K562 (cell line): ENCODE measurements at regions not wholly inside any gene's neighbourhood (a gene's known extent, or its start where the extent isn't known, plus 50 kb on each side); places are given as distances from the start of the nearest gene placed in this dataset.

Experiments used
- ATAC-seq: fragments of 200-7000 bp; cut with Tn5 transposase; 3 replicates; pipeline ENCODE4 v1.9.1; 2020; ENCODE audit warnings: moderate library complexity
- BruUV-seq: library from RNA; stranded (reverse); fragments of 400-500 nt; replicated peaks from 2 replicates; lab custom pipeline; 2021; lab: Mats Ljungman, UMichigan
- CTCF ChIA-PET: fragments of 300-600 bp; formaldehyde crosslinking; extraction: SDS; loops from one replicate; lab custom pipeline; 2021; ENCODE audit warnings: low intra/inter-chr PET ratio; lab: Yijun Ruan, JAX
- POLR2A ChIA-PET: fragments of 300-600, 350-650 bp; sonication (Branson Sonifier 250); formaldehyde crosslinking; extraction: SDS; loops from one replicate; lab custom pipeline; 2021; ENCODE audit warnings: antibody characterized with exemption, inconsistent platforms; lab: Yijun Ruan, JAX
- DNase-seq, 4 experiments: peaks; one replicate each; pipeline versions ENCODE4 v3.0.0 to v3.0.0-alpha.2; 2011 to 2018; ENCODE audit warnings: low spot score in 3 of 4, mixed read lengths in 3 of 4; ENCODE audit errors: extremely low read depth in 1 of 4
- FAIRE-seq: peaks from 2 replicates; lab custom pipeline; 2011; peaks lifted over from hg19 to GRCh38; lab: Jason Lieb, UNC
- H2AFZ ChIP-seq: 2 replicates; pipeline ENCODE4 v1.6.0; 2011; ENCODE audit warnings: low read depth, low read length, control low read depth, inconsistent platforms
- H3K27ac ChIP-seq: fragments of 200-600 bp; 3 replicates; pipeline ENCODE4 v1.8.0; 2011; ENCODE audit warnings: low read depth, mild to moderate bottlenecking, control low read depth, inconsistent platforms, low read length, moderate library complexity, mixed read lengths; ENCODE audit errors: extremely low read depth
- H3K27me3 ChIP-seq, 2 experiments: fragments of 300-600 bp in 1 of 2; 2 replicates in 1 of 2; 3 replicates in 1 of 2; pipeline versions ENCODE4 v1.6.0 to v1.8.0; 2011; ENCODE audit warnings: inconsistent platforms in 2 of 2, low read length in 2 of 2, mild to moderate bottlenecking in 1 of 2, mixed read lengths in 1 of 2, moderate library complexity in 1 of 2; ENCODE audit not compliant: control insufficient read depth in 2 of 2, insufficient read depth in 2 of 2
- H3K36me3 ChIP-seq: fragments of 300-600 bp; 3 replicates; pipeline ENCODE4 v1.8.0; 2011; ENCODE audit warnings: mild to moderate bottlenecking, low read length, inconsistent platforms; ENCODE audit not compliant: control insufficient read depth, insufficient read depth
- H3K4me1 ChIP-seq, 2 experiments: fragments of 200-600 bp in 1 of 2; replicated peaks in 1 of 2; 2 replicates in 1 of 2; 3 replicates in 1 of 2; pipeline versions ENCODE4 v1.5.1 to v1.8.0; 2011; ENCODE audit warnings: inconsistent platforms in 2 of 2, low read length in 2 of 2, mild to moderate bottlenecking in 1 of 2, mixed read lengths in 1 of 2, moderate library complexity in 1 of 2; ENCODE audit not compliant: control insufficient read depth in 2 of 2, insufficient read depth in 2 of 2
- H3K4me2 ChIP-seq: 2 replicates; pipeline ENCODE4 v1.6.1; 2011; ENCODE audit warnings: low read length, control low read depth, inconsistent platforms, mixed read lengths; ENCODE audit not compliant: insufficient read depth
- H3K4me3 ChIP-seq: fragments of 200-600 bp; sonication (generic), shearing (Covaris generic); 2 replicates; pipeline ENCODE4 v1.5.1; 2016; ENCODE audit warnings: control low read depth, inconsistent platforms
- H3K79me2 ChIP-seq: fragments of 200-600 bp; 3 replicates; pipeline ENCODE4 v1.8.0; 2011; ENCODE audit warnings: low read length, inconsistent platforms; ENCODE audit not compliant: control insufficient read depth, insufficient read depth
- H3K9ac ChIP-seq, 2 experiments: 2 replicates each; pipeline versions ENCODE4 v1.6.0 to v1.6.1; 2011; ENCODE audit warnings: low read depth in 2 of 2, low read length in 2 of 2, control low read depth in 1 of 2, inconsistent platforms in 1 of 2, mild to moderate bottlenecking in 1 of 2, mixed read lengths in 1 of 2; ENCODE audit not compliant: insufficient read depth in 1 of 2
- H3K9me1 ChIP-seq: one replicate; pipeline ENCODE4 v1.6.0; 2011; ENCODE audit warnings: inconsistent platforms, mild to moderate bottlenecking, low read length, moderate library complexity; ENCODE audit not compliant: control insufficient read depth, insufficient read depth
- H3K9me3 ChIP-seq: replicated peaks from 2 replicates; pipeline ENCODE4 v1.5.1; 2011; ENCODE audit warnings: low read depth, low read length, inconsistent platforms; ENCODE audit not compliant: control insufficient read depth, insufficient read depth
- H4K20me1 ChIP-seq: replicated peaks from 2 replicates; pipeline ENCODE4 v1.6.1; 2011; ENCODE audit warnings: low read length, inconsistent platforms, mixed read lengths; ENCODE audit not compliant: control insufficient read depth, insufficient read depth
- E2F3 ChIP-seq: fragments of 250-450 bp; sonication (Bioruptor Pico); IDR thresholded peaks from 2 replicates; pipeline ENCODE4 v1.4.0; 2020; ENCODE audit warnings: mild to moderate bottlenecking
- FOSL1 ChIP-seq: fragments of 200-800 bp; sonication (Bioruptor generic); conservative IDR thresholded peaks from 2 replicates; pipeline ENCODE4 v1.6.1; 2016; ENCODE audit warnings: missing genetic modification characterization, missing compliant biosample characterization
- GABPA ChIP-seq: fragments of 200-800 bp; sonication (Bioruptor generic); conservative IDR thresholded peaks from 2 replicates; pipeline ENCODE4 v1.6.1; 2016; ENCODE audit warnings: low read depth, missing genetic modification characterization, missing compliant biosample characterization
- MED1 ChIP-seq: sonication (generic); formaldehyde crosslinking; IDR thresholded peaks from 2 replicates; pipeline ENCODE4 v1.8.1; 2023; ENCODE audit warnings: missing genetic modification reagents, borderline replicate concordance
- POLR2B ChIP-seq: fragments of 450-650 bp; IDR thresholded peaks from 2 replicates; pipeline ENCODE4 v1.6.1; 2018; ENCODE audit warnings: low read depth; ENCODE audit not compliant: partially characterized antibody
- SNIP1 ChIP-seq: fragments of 450-650 bp; IDR thresholded peaks from 2 replicates; pipeline ENCODE4 v1.7.1; 2017; ENCODE audit warnings: low read depth, mild to moderate bottlenecking
- WGBS: fragments of 100-300 bp; shearing (Covaris generic); methylation state at CpG from one replicate; pipeline ENCODE4 v1.1.6; 2016; ENCODE audit warnings: low coverage, mixed read lengths; ENCODE audit not compliant: insufficient coverage; ENCODE audit errors: missing lambda C conversion rate; 5-methylcytosine and 5-hydroxymethylcytosine counted together
- in situ Hi-C: fragments of 300-500 bp; cut with MboI; formaldehyde crosslinking; loops from 4 replicates; pipeline ENCODE4 v1.15.0; 2018; ENCODE audit warnings: inconsistent platforms, mixed read lengths
- intact Hi-C: fragments of 100-400 bp; cut with micrococcal nuclease; formaldehyde crosslinking; loops from 2 replicates; pipeline ENCODE4 v1.14.2; 2022

- no peaks in the 10 kb centered on the region for H4K20me1 ChIP-seq
- no peaks in the 10 kb centered on the region for H3K36me3 ChIP-seq
- no peak overlapping the region for H2AFZ ChIP-seq
- in situ Hi-C loops = no loop called here
- under 1% methylated on average over 5 of the region's 5 CpGs for WGBS
- DNase-seq (no peak), ATAC-seq (no peak), FAIRE-seq (no peak)
- no peaks in the 10 kb centered on the region for H3K4me1 ChIP-seq
- H3K9me3 ChIP-seq = no peaks in the 10 kb centered on the region
- H3K27me3 ChIP-seq = no peaks in the 10 kb centered on the region
- ChIA-PET CTCF (no interaction called here), POLR2A (no interaction called here)
- no peaks in the 10 kb centered on the region for H3K79me2 ChIP-seq
- no peak overlapping the region for H3K27ac ChIP-seq
- H3K9ac ChIP-seq = no peak overlapping the region
- H3K4me3 ChIP-seq = no peak overlapping the region
- intact Hi-C loops = no loop called here
- 0 out of 2 replicates have a peak, but pooled peaks have one; percentile 42 for TF ChIP-seq FOSL1 (tag)
- TF ChIP-seq GABPA (tag) = no peak
- TF ChIP-seq MED1 (CRISPR knock-in tag) = no peak
- TF ChIP-seq POLR2B = no peak
- TF ChIP-seq E2F3 (CRISPR knock-in tag) = no peak
- no peak for TF ChIP-seq SNIP1
- H3K4me2 ChIP-seq = no peak overlapping the region
- no peaks in the 10 kb centered on the region for H3K9me1 ChIP-seq
- BruUV-seq = no TSS peak
Observed at GRCh38 chr3:31294430-31295149, 238.1 kb upstream of the STT3B start.
